NCI-H748 (cell line): ENCODE measurements at regions not wholly inside any gene's neighbourhood (a gene's known extent, or its start where the extent isn't known, plus 50 kb on each side); places are given as distances from the start of the nearest gene placed in this dataset.
A peak's percentile ranks its signal among the peaks of the same experiment; 100 is the strongest.
"Not testable (repeated sequence)": the region's sequence is repeated elsewhere in the genome, so short reads cannot be mapped to it uniquely, and the experiment has no call there.

Experiments
- DNase-seq: peaks from one replicate; lab custom pipeline; 2025; ENCODE audit not compliant: unreplicated experiment; lab: John Stamatoyannopoulos, UW

- DNase-seq: peak; percentile 11
Measured at GRCh38 chr15:91413142-91413541, 313.1 kb downstream of the SV2B start.

GRCh38 chr15:91414124-91414523 lies 314.1 kb downstream of the SV2B start:
- no peak for DNase-seq

DNA sequence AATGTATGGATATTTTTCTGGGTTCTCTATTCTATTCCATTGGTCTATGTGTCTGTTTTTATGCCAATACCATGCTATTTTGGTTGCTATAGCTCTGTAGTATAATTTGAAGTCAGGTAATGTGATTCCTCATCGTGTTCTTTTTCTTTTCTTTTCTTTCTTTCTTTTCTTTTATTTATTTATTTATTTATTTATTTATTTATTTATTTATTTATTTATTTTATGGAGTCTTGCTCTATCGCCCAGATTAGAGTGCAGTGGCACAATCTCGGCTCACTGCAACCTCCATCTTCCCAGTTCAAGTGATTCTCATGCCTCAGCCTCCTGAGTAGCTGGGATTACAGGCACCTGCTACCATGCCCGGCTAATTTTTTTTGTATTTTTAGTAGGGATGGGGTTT lies 315.2 kb downstream of the SV2B start:
- DNase-seq: not testable (repeated sequence)

- DNase-seq: no peak
Measured at GRCh38 chr15:91420689-91421088, 320.6 kb downstream of the SV2B start.

GRCh38 chr15:91422797-91423196 lies 322.7 kb downstream of the SV2B start:
- no peak for DNase-seq

DNA sequence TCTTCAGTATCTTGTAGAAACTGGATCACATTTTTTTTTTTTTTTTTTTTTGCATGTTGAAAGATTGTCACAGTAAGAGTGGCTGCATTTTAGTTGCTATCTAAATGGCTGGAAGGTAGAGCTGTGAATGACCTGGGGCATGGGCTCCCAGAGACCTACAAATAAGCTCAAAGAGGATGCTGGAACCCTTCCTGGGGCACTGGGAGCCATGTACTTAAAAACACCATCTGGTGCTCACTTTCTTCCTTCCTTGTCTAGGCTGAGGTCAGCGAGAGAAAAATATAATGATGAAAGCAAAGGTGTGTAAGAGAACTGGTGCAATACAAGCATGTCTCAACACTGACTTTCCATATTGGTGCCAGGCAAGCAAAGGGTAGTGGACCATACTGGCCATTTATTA lies 323.9 kb downstream of the SV2B start:
- DNase-seq: no peak

GRCh38 chr15:91426412-91426811 lies 326.4 kb downstream of the SV2B start:
- no peak for DNase-seq

DNA sequence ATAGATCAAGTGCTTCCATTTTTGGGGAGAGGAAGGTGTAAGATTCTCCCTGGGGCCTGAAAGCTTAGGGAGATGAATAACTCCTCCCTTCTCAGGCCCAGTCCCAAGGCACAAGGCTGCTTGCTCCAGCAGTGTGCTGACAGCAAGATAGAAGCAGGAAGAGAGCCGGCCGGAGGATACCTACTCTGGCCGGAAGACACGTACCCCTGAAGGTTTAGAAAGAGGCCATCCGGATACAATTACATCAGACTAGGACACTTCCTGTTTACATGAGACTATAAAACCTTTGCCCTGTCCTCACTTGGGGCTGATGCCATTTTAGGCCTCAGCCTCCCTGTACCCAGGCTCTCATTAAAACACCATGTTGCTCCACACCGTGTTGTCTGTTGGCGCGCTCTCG lies 329.9 kb downstream of the SV2B start:
- no peak for DNase-seq

DNA sequence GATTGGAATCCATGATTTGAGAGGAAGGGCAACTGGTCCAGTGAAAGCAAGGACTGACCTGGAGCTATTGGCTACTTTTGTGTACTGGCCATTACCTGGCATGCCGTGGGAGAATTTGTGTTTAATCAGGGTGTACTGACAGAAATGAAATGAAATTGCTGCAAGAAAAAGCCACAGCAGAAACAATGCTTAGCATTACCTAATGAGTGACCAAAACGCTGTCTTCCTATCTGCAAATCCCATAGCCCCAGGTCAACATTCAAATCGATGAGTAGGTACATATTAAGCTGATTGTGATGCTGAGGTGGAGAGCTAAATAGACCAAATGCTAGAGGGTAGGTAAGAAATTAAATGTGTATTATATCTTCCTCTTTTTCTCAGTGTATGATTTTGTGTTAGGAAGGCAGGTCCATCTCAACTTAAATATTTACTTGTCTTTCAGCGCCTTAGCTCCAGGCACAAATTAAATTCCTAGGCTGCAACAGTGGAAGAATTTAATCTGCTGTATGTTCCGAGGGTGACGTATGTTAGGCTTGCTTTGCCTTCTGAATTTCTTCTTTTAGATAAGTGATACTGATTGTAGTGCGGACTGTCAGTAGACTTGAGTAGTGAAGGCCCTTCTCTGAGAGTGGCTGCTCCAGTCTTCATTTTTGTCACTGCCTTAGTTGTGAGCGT lies 331.1 kb downstream of the SV2B start:
- no peak for DNase-seq

- no peak for DNase-seq
Measured at GRCh38 chr15:91435113-91435512, 335.1 kb downstream of the SV2B start.

GRCh38 chr15:91444656-91445055 lies 344.6 kb downstream of the SV2B start:
- no peak for DNase-seq

DNA sequence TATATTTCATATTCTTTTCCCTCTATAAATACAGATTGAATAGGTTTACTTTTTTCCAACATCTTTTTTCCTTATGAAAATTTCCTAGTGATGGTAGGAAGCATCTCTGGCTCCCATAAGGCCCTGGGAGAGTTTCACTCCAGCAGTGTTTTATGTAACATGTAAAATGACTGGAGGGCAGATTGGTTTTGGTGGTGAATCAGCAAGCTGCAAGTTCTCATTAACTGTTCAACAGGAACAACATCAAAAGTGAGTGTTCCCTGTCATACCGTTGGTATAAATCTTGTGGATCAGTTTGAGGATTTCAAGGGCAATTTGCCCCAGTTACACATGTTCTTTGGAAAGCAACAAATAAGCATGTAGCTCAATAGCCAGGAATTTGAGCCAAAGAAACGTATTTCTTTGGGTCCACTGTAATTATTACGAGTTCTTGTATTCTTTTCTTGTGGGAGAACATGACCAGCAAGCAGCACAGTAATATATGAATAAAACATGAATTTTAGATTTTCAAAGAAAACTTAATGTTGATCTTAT lies 345.7 kb downstream of the SV2B start:
- no peak for DNase-seq

- DNase-seq: no peak
Measured at GRCh38 chr15:91447991-91448644, 348.1 kb downstream of the SV2B start.

DNA sequence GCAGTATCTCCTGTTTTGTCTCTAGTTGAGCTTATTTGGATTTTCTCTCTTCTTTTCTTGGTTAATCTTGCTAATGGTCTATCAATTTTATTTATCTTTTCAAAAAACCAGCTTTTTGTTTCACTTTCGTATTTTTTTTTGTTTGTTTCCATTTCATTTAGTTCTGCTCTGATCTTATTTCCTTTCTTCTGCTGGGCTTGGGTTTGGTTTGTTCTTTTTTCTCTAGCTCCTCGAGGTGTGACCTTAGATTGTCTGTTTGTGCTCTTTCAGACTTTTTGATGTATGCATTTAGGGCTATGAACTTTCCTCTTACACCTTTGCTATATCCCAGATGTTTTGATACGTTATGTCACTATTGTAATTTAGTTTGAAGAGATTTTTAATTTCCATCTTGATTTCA lies 353.3 kb downstream of the SV2B start:
- not testable (repeated sequence) for DNase-seq

GRCh38 chr15:91456251-91456718 lies 356.2 kb downstream of the SV2B start:
- no peak for DNase-seq

DNA sequence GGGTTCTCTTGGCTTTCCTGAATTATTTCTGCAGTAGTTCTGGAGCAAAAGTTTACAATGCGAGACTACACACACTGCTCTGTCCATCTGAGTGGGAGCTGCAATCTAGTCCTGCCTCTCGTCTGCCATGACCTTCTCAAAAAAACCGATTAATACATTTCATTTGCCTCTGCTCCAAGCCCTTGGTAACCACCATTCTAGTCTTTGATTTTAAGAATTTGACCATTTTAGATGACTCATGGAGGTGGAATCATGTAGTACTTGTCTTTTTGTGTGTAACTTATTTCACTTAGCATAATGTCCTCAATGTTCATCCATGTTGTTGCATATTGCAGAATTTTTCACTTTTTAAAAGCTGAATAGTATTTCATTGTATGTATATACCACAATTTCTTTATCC lies 356.9 kb downstream of the SV2B start:
- no peak for DNase-seq

DNA sequence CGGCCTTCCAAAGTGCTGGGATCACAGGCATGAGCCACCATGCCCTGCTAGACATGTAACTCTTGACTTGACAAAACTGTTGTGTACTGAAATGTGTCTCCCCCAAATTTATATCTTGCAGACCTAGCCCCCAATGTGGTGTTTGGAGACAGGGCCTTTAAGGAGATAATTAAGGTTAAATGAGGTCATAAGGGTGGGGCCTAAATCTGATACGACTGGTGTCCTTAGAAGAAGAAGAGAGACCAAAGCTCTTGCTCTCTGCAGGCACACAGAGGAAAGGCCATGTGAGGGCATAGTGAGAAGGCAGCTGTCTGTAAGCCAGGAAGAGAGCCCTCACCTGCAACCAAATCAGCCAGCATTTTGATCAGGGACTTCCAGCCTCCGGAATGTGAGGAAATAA lies 361.3 kb downstream of the SV2B start:
- no peak for DNase-seq

- no peak for DNase-seq
Measured at GRCh38 chr15:91465086-91465485, 365.0 kb downstream of the SV2B start.

- DNase-seq: peak; percentile 91
Measured at GRCh38 chr15:91465696-91466095, 365.6 kb downstream of the SV2B start.

DNA sequence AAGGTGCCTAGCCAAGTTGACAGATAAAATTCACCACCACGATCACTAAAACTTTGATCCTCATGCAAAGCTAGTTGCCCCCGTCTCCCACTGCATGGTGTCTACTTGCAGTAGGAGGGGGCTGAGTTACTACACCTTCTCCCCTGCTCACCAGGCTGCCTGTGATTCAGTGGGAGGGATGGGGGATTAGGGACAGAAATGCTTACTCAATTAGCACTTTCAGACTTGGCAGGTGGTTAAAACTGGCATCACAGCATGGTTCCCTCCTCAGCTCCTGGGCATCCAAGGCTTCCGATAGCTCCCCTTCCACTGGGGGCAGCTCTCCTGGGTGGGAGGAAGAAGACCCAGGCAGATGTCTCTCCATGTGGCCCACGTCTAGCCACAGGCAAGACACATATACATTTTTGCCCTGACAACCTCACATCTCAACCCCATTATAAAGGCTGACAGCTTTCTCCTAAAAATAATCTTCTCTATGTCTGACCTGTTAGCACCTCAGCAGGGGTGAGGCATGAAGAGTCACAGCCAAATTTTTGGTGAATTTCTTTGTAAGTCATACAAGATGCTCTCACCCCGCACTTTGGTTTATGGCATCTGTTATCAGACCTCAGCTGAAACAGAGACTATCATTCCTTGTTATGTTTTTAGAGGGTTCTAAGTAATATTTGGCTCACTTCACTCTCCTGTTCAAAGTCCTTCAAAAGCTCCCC lies 369.0 kb downstream of the SV2B start:
- DNase-seq: no peak

- peak; percentile 59 for DNase-seq
Measured at GRCh38 chr15:91469632-91470567, 369.8 kb downstream of the SV2B start.
